Stomach smooth muscle (tissue), 2 donors: ENCODE measurements at regions not wholly inside any gene's neighbourhood (a gene's known extent, or its start where the extent isn't known, plus 50 kb on each side); places are given as distances from the start of the nearest gene placed in this dataset.

Source experiments
- H3K27ac ChIP-seq: one replicate; pipeline ENCODE4 v1.7.0; 2013; ENCODE audit warnings: mild to moderate bottlenecking, low read length, inconsistent platforms
- H3K27me3 ChIP-seq, 2 donors: one replicate each; pipeline ENCODE4 v1.7.0; 2013; ENCODE audit warnings: low read length in 2 of 2; ENCODE audit not compliant: insufficient read depth in 2 of 2, control insufficient read depth in 1 of 2
- H3K36me3 ChIP-seq, 2 donors: one replicate each; pipeline ENCODE4 v1.7.0; 2013; ENCODE audit warnings: low read length in 2 of 2; ENCODE audit not compliant: control insufficient read depth in 2 of 2, insufficient read depth in 2 of 2
- H3K4me1 ChIP-seq: one replicate; pipeline ENCODE4 v1.7.0; 2013; ENCODE audit warnings: low read length; ENCODE audit not compliant: control insufficient read depth, insufficient read depth
- H3K4me3 ChIP-seq, 2 donors: one replicate each; pipeline ENCODE4 v1.7.0; 2013; ENCODE audit warnings: low read length in 2 of 2
- H3K9ac ChIP-seq, 2 donors: one replicate each; pipeline ENCODE4 v1.7.0; 2013; ENCODE audit warnings: low read length in 2 of 2, mild to moderate bottlenecking in 1 of 2
- H3K9me3 ChIP-seq, 2 donors: one replicate each; pipeline ENCODE4 v1.7.0; 2013; ENCODE audit warnings: low read length in 2 of 2; ENCODE audit not compliant: control insufficient read depth in 2 of 2
- donor health status: healthy.
- donor health status: Pancreatic carcinoma.

GRCh38 chr12:94046626-94047410 is 101.6 kb upstream of the PLXNC1 start:
- Histone ChIP-seq H3K4me3 (no peak overlapping the region), H3K9ac (no peak overlapping the region), H3K27me3 (no peaks in the 10 kb centered on the region), H3K4me1 (peaks cover 15% of the 10 kb centered on the region), H3K36me3 (no peaks in the 10 kb centered on the region), H3K9me3 (no peaks in the 10 kb centered on the region), H3K27ac (peak overlapping the region; percentile 55)

- no peaks in the 10 kb centered on the region for H3K27me3 ChIP-seq
- H3K27ac ChIP-seq, result peak overlapping the region; percentile 55
- no peak overlapping the region for H3K9ac ChIP-seq
- no peaks in the 10 kb centered on the region for H3K36me3 ChIP-seq
- H3K9me3 ChIP-seq, result no peaks in the 10 kb centered on the region
- H3K4me3 ChIP-seq, result peak overlapping the region; percentile 21 to 55
- H3K4me1 ChIP-seq, result peaks cover 15% of the 10 kb centered on the region
Observed at GRCh38 chr12:94047781-94048567, 100.4 kb upstream of the PLXNC1 start.

GRCh38 chr12:94048757-94049156 is 99.6 kb upstream of the PLXNC1 start:
- H3K36me3 ChIP-seq, result no peaks in the 10 kb centered on the region
- no peaks in the 10 kb centered on the region for H3K27me3 ChIP-seq
- H3K9ac ChIP-seq, result no peak overlapping the region
- H3K9me3 ChIP-seq, result no peaks in the 10 kb centered on the region
- H3K4me3 ChIP-seq, result no peak overlapping the region
- peaks cover 15% of the 10 kb centered on the region for H3K4me1 ChIP-seq
- no peak overlapping the region for H3K27ac ChIP-seq

GRCh38 chr12:94049718-94050117 is 98.7 kb upstream of the PLXNC1 start:
- peaks cover 15% of the 10 kb centered on the region for H3K4me1 ChIP-seq
- no peak overlapping the region for H3K27ac ChIP-seq
- no peaks in the 10 kb centered on the region for H3K27me3 ChIP-seq
- H3K36me3 ChIP-seq, result no peaks in the 10 kb centered on the region
- H3K9ac ChIP-seq, result no peak overlapping the region
- H3K9me3 ChIP-seq, result no peaks in the 10 kb centered on the region
- no peak overlapping the region for H3K4me3 ChIP-seq

- no peak overlapping the region for H3K9ac ChIP-seq
- H3K4me3 ChIP-seq, result no peak overlapping the region
- no peaks in the 10 kb centered on the region for H3K9me3 ChIP-seq
- no peaks in the 10 kb centered on the region for H3K36me3 ChIP-seq
- H3K4me1 ChIP-seq, result no peaks in the 10 kb centered on the region
- H3K27ac ChIP-seq, result no peak overlapping the region
- no peaks in the 10 kb centered on the region for H3K27me3 ChIP-seq
Observed at GRCh38 chr12:94053676-94054075, 94.7 kb upstream of the PLXNC1 start.

- H3K9ac ChIP-seq, result no peak overlapping the region
- H3K9me3 ChIP-seq, result no peaks in the 10 kb centered on the region
- H3K27me3 ChIP-seq, result no peaks in the 10 kb centered on the region
- no peaks in the 10 kb centered on the region for H3K36me3 ChIP-seq
- H3K4me3 ChIP-seq, result no peak overlapping the region
- no peak overlapping the region for H3K27ac ChIP-seq
- no peaks in the 10 kb centered on the region for H3K4me1 ChIP-seq
Observed at GRCh38 chr12:94055528-94055927, 92.8 kb upstream of the PLXNC1 start.

GRCh38 chr12:94056419-94057158 is 91.8 kb upstream of the PLXNC1 start:
- H3K27me3 ChIP-seq, result no peaks in the 10 kb centered on the region
- H3K9ac ChIP-seq, result no peak overlapping the region
- H3K9me3 ChIP-seq, result no peaks in the 10 kb centered on the region
- no peak overlapping the region for H3K4me3 ChIP-seq
- H3K4me1 ChIP-seq, result no peaks in the 10 kb centered on the region
- H3K36me3 ChIP-seq, result no peaks in the 10 kb centered on the region
- H3K27ac ChIP-seq, result no peak overlapping the region

- H3K4me3 ChIP-seq, result no peak overlapping the region
- H3K9ac ChIP-seq, result no peak overlapping the region
- H3K36me3 ChIP-seq, result no peaks in the 10 kb centered on the region
- H3K4me1 ChIP-seq, result peaks cover under 1% of the 10 kb centered on the region
- no peaks in the 10 kb centered on the region for H3K27me3 ChIP-seq
- no peaks in the 10 kb centered on the region for H3K9me3 ChIP-seq
- no peak overlapping the region for H3K27ac ChIP-seq
Observed at GRCh38 chr12:94057262-94058151, 90.9 kb upstream of the PLXNC1 start.

- Histone ChIP-seq H3K9me3 (no peaks in the 10 kb centered on the region), H3K9ac (no peak overlapping the region), H3K27me3 (no peaks in the 10 kb centered on the region), H3K4me1 (peaks cover 3% of the 10 kb centered on the region), H3K27ac (no peak overlapping the region), H3K36me3 (no peaks in the 10 kb centered on the region), H3K4me3 (no peak overlapping the region)
Observed at GRCh38 chr12:94059394-94060368, 88.7 kb upstream of the PLXNC1 start.
